GM12892 (cell line): ENCODE measurements at regions not wholly inside any gene's neighbourhood (a gene's known extent, or its start where the extent isn't known, plus 50 kb on each side); places are given as distances from the start of the nearest gene placed in this dataset.

Experiments used
- POLR2A ChIP-seq: IDR thresholded peaks from 2 replicates; pipeline ENCODE4 v1.6.1; 2011; ENCODE audit warnings: low read depth, low read length, control low read depth
- TAF1 ChIP-seq: IDR thresholded peaks from 2 replicates; pipeline ENCODE4 v1.6.1; 2011; ENCODE audit warnings: low read depth, mild to moderate bottlenecking, control low read depth, low read length, borderline replicate concordance

- TF ChIP-seq POLR2A (no peak), TAF1 (no peak)
These were observed 212.3 kb downstream of the RPS12 start for GRCh38 chr6:133026705-133027104.
